OCI-LY1 (cell line): ENCODE measurements at regions not wholly inside any gene's neighbourhood (a gene's known extent, or its start where the extent isn't known, plus 50 kb on each side); places are given as distances from the start of the nearest gene placed in this dataset.

ENCODE experiments used
- H2AFZ ChIP-seq: fragments of 200-600 bp; sonication (generic), shearing (Covaris generic); 2 replicates; pipeline ENCODE4 v1.6.0; 2014; ENCODE audit warnings: antibody characterized with exemption, mild to moderate bottlenecking, low read length
- H3F3A ChIP-seq: fragments of 200-600 bp; sonication (generic), shearing (Covaris generic); 2 replicates; pipeline ENCODE4 v1.6.0; 2014; ENCODE audit warnings: mild to moderate bottlenecking, antibody characterized with exemption, low read length, moderate library complexity; ENCODE audit not compliant: insufficient read depth
- H3K27ac ChIP-seq: fragments of 200-600 bp; sonication (generic); 2 replicates; pipeline ENCODE4 v1.5.1; 2014; ENCODE audit warnings: low read length, mixed run types, mild to moderate bottlenecking, low read depth; ENCODE audit not compliant: poor library complexity, severe bottlenecking
- H3K27me3 ChIP-seq: fragments of 200-600 bp; sonication (generic); 2 replicates; pipeline ENCODE4 v1.6.0; 2014; ENCODE audit warnings: antibody characterized with exemption, mild to moderate bottlenecking, low read length, moderate library complexity; ENCODE audit not compliant: insufficient read depth
- H3K36me3 ChIP-seq: fragments of 200-600 bp; sonication (generic); 2 replicates; pipeline ENCODE4 v1.6.1; 2014; ENCODE audit warnings: mild to moderate bottlenecking, antibody characterized with exemption, low read length, moderate library complexity, mixed read lengths; ENCODE audit not compliant: insufficient read depth
- H3K4me1 ChIP-seq: fragments of 200-600 bp; sonication (generic); 2 replicates; pipeline ENCODE4 v1.5.1; 2014; ENCODE audit warnings: mild to moderate bottlenecking, low read length, moderate library complexity; ENCODE audit not compliant: insufficient read depth, severe bottlenecking
- H3K4me2 ChIP-seq: fragments of 200-600 bp; sonication (generic), shearing (Covaris generic); 2 replicates; pipeline ENCODE4 v1.6.1; 2014; ENCODE audit warnings: low read length
- H3K4me3 ChIP-seq: fragments of 200-600 bp; sonication (generic); 2 replicates; pipeline ENCODE4 v1.5.1; 2014; ENCODE audit warnings: low read length, low read depth, mild to moderate bottlenecking, mixed read lengths; ENCODE audit not compliant: poor library complexity, severe bottlenecking
- H3K79me2 ChIP-seq: fragments of 200-600 bp; shearing (Covaris generic); 2 replicates; pipeline ENCODE4 v1.6.1; 2016; ENCODE audit warnings: mixed run types, low read length, mixed read lengths; ENCODE audit not compliant: insufficient read depth
- H3K9ac ChIP-seq: fragments of 200-600 bp; sonication (generic), shearing (Covaris generic); 2 replicates; pipeline ENCODE4 v1.6.1; 2014; ENCODE audit warnings: mild to moderate bottlenecking, low read length, mixed read lengths
- H3K9me2 ChIP-seq: fragments of 200-600 bp; sonication (generic), shearing (Covaris generic); 2 replicates; pipeline ENCODE4 v1.6.1; 2014; ENCODE audit warnings: low read depth, mild to moderate bottlenecking, low read length, mixed read lengths
- H3K9me3 ChIP-seq: fragments of 200-600 bp; shearing (Covaris generic); 2 replicates; pipeline ENCODE4 v1.6.1; 2014; ENCODE audit warnings: low read length, mixed read lengths
- H4K20me1 ChIP-seq: fragments of 200-600 bp; sonication (generic), shearing (Covaris generic); 2 replicates; pipeline ENCODE4 v1.6.0; 2016; ENCODE audit warnings: mild to moderate bottlenecking, low read length; ENCODE audit not compliant: insufficient read depth
- CTCF ChIP-seq: fragments of 200-600 bp; sonication (generic), shearing (Covaris generic); IDR thresholded peaks from 2 replicates; pipeline ENCODE4 v1.5.1; 2017; ENCODE audit warnings: mild to moderate bottlenecking, antibody characterized with exemption, low read length, moderate library complexity, mixed read lengths
- EZH2 ChIP-seq: fragments of 200-600 bp; sonication (generic), shearing (Covaris generic); IDR thresholded peaks from 2 replicates; pipeline ENCODE4 v1.8.0; 2017; ENCODE audit warnings: borderline replicate concordance, mixed run types, mild to moderate bottlenecking, antibody characterized with exemption, low read length, moderate library complexity, mixed read lengths

- H3K4me1 ChIP-seq, result no peaks in the 10 kb centered on the region
- no peaks in the 10 kb centered on the region for H3K27me3 ChIP-seq
- no peaks in the 10 kb centered on the region for H3K9me3 ChIP-seq
- no peak overlapping the region for H3K4me2 ChIP-seq
- no peaks in the 10 kb centered on the region for H3F3A ChIP-seq
- H3K36me3 ChIP-seq, result no peaks in the 10 kb centered on the region
- no peaks in the 10 kb centered on the region for H3K9me2 ChIP-seq
- no peak overlapping the region for H3K4me3 ChIP-seq
- H2AFZ ChIP-seq, result no peak overlapping the region
- no peaks in the 10 kb centered on the region for H3K79me2 ChIP-seq
- no peaks in the 10 kb centered on the region for H4K20me1 ChIP-seq
- no peak overlapping the region for H3K27ac ChIP-seq
- H3K9ac ChIP-seq, result no peak overlapping the region
- TF ChIP-seq EZH2, result no peak
- no peak for TF ChIP-seq CTCF
Observed at GRCh38 chr7:46123756-46124343, 202.8 kb upstream of the IGFBP3 start.

DNA sequence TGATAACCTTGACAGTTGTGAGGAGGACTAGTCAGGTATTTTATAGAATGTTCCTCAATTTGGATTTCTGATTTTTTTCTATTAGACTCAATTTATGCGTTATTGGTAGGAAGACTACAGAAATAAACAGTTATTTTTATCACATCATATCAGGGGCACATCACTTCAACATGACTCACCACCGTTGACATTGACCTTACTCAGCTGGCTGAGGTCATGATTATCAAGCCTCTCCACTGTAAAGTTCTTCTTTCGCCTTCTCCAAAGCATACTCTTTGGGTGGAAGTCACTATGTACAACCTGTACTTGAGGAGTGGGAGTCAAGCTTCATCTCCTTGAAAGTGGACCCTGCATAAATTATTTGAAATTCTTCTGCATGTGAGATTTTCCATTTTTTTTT lies 194.3 kb upstream of the IGFBP3 start:
- Histone ChIP-seq H2AFZ (no peak overlapping the region), H3K27ac (no peak overlapping the region), H4K20me1 (no peaks in the 10 kb centered on the region), H3K36me3 (no peaks in the 10 kb centered on the region), H3K4me3 (no peak overlapping the region), H3K9me2 (no peaks in the 10 kb centered on the region), H3K79me2 (no peaks in the 10 kb centered on the region), H3K4me2 (no peak overlapping the region), H3F3A (no peaks in the 10 kb centered on the region), H3K9me3 (no peaks in the 10 kb centered on the region), H3K4me1 (no peaks in the 10 kb centered on the region), H3K27me3 (no peaks in the 10 kb centered on the region), H3K9ac (no peak overlapping the region)
- TF ChIP-seq EZH2 (no peak), CTCF (no peak)

GRCh38 chr7:46109437-46109836 lies 188.4 kb upstream of the IGFBP3 start:
- H3K9me3 ChIP-seq, result no peaks in the 10 kb centered on the region
- no peaks in the 10 kb centered on the region for H4K20me1 ChIP-seq
- no peak overlapping the region for H3K9ac ChIP-seq
- H3K4me3 ChIP-seq, result no peak overlapping the region
- no peaks in the 10 kb centered on the region for H3K36me3 ChIP-seq
- no peak overlapping the region for H3K27ac ChIP-seq
- H3K9me2 ChIP-seq, result peaks cover 3% of the 10 kb centered on the region; the same call in 1 of the 2 replicates
- no peak overlapping the region for H3K4me2 ChIP-seq
- H3K79me2 ChIP-seq, result no peaks in the 10 kb centered on the region
- no peak overlapping the region for H2AFZ ChIP-seq
- no peaks in the 10 kb centered on the region for H3K27me3 ChIP-seq
- no peak for TF ChIP-seq EZH2
- TF ChIP-seq CTCF, result no peak
- H3K4me1 ChIP-seq, result no peaks in the 10 kb centered on the region
- H3F3A ChIP-seq, result no peaks in the 10 kb centered on the region
